ENCODE measurements at regions not wholly inside any gene's neighbourhood (a gene's known extent, or its start where the extent isn't known, plus 50 kb on each side); places are given as distances from the start of the nearest gene placed in this dataset.

- no peak for TF ChIP-seq POLR2A (IDR thresholded peaks at IDR 0.05; ENCODE audit: low read depth, low read length)
- no peak for TF ChIP-seq POLR2AphosphoS5 (IDR thresholded peaks at IDR 0.05; ENCODE audit: low read depth, low read length)
- no peak for TF ChIP-seq TAF1 (IDR thresholded peaks at IDR 0.05; ENCODE audit: low read depth, low read length)
- no peak for TF ChIP-seq SPI1 (IDR thresholded peaks at IDR 0.05; ENCODE audit: low read depth, low read length)
- no peak for TF ChIP-seq POU2F2 (IDR thresholded peaks at IDR 0.05; ENCODE audit: low read depth, low read length)
Measured at GRCh38 chr20:58073945-58074856, 154.3 kb downstream of the ANKRD60 start.

All from GM12891 (cell line).